ENCODE measurements at regions not wholly inside any gene's neighbourhood (a gene's known extent, or its start where the extent isn't known, plus 50 kb on each side); places are given as distances from the start of the nearest gene placed in this dataset.

DNA sequence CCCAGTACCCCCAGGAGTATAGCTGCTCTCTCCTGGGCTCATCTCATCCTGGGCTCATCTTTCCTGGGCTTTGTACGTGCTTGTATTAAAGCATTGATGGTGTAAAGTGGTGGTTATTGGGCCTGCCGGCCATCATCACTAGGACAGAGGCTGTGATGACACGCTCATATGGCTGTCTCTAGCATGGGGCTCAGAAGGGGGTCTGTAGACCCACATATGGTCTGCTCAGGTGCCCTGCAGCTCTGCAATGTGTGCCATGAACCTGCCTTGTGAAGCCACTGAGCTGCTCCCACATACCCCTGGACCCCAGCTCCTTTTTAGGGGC, 143.4 kb downstream of the CDC5L start:
- TF ChIP-seq, protein P1, sequence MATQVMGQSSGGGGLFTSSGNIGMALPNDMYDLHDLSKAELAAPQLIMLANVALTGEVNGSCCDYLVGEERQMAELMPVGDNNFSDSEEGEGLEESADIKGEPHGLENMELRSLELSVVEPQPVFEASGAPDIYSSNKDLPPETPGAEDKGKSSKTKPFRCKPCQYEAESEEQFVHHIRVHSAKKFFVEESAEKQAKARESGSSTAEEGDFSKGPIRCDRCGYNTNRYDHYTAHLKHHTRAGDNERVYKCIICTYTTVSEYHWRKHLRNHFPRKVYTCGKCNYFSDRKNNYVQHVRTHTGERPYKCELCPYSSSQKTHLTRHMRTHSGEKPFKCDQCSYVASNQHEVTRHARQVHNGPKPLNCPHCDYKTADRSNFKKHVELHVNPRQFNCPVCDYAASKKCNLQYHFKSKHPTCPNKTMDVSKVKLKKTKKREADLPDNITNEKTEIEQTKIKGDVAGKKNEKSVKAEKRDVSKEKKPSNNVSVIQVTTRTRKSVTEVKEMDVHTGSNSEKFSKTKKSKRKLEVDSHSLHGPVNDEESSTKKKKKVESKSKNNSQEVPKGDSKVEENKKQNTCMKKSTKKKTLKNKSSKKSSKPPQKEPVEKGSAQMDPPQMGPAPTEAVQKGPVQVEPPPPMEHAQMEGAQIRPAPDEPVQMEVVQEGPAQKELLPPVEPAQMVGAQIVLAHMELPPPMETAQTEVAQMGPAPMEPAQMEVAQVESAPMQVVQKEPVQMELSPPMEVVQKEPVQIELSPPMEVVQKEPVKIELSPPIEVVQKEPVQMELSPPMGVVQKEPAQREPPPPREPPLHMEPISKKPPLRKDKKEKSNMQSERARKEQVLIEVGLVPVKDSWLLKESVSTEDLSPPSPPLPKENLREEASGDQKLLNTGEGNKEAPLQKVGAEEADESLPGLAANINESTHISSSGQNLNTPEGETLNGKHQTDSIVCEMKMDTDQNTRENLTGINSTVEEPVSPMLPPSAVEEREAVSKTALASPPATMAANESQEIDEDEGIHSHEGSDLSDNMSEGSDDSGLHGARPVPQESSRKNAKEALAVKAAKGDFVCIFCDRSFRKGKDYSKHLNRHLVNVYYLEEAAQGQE (IDR thresholded peaks at IDR 0.05; ENCODE audit: low read depth, low read length) = no peak
- TF ChIP-seq RCOR1 (IDR thresholded peaks at IDR 0.05; ENCODE audit: low read length) (no peak), POLR2AphosphoS5 (IDR thresholded peaks at IDR 0.05; ENCODE audit: low read depth, low read length) (no peak), SIN3A (IDR thresholded peaks at IDR 0.05; ENCODE audit: borderline replicate concordance, low read depth, low read length) (no peak), RAD21 (IDR thresholded peaks at IDR 0.05; ENCODE audit: low read length) (no peak), EZH2phosphoT487 (IDR thresholded peaks at IDR 0.05; ENCODE audit: borderline replicate concordance, low read depth) (no peak), JUND (IDR thresholded peaks at IDR 0.05) (no peak), EP300 (IDR thresholded peaks at IDR 0.05; ENCODE audit: borderline replicate concordance in 1 of 2, low read depth in 1 of 2, low read length in 1 of 2) (no peak)
- TF ChIP-seq, protein P2, sequence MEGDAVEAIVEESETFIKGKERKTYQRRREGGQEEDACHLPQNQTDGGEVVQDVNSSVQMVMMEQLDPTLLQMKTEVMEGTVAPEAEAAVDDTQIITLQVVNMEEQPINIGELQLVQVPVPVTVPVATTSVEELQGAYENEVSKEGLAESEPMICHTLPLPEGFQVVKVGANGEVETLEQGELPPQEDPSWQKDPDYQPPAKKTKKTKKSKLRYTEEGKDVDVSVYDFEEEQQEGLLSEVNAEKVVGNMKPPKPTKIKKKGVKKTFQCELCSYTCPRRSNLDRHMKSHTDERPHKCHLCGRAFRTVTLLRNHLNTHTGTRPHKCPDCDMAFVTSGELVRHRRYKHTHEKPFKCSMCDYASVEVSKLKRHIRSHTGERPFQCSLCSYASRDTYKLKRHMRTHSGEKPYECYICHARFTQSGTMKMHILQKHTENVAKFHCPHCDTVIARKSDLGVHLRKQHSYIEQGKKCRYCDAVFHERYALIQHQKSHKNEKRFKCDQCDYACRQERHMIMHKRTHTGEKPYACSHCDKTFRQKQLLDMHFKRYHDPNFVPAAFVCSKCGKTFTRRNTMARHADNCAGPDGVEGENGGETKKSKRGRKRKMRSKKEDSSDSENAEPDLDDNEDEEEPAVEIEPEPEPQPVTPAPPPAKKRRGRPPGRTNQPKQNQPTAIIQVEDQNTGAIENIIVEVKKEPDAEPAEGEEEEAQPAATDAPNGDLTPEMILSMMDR (IDR thresholded peaks at IDR 0.05) = no peak
- TF ChIP-seq, protein P3, sequence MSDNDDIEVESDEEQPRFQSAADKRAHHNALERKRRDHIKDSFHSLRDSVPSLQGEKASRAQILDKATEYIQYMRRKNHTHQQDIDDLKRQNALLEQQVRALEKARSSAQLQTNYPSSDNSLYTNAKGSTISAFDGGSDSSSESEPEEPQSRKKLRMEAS (IDR thresholded peaks at IDR 0.05; ENCODE audit: low read depth) = no peak
- TF ChIP-seq, protein P4, sequence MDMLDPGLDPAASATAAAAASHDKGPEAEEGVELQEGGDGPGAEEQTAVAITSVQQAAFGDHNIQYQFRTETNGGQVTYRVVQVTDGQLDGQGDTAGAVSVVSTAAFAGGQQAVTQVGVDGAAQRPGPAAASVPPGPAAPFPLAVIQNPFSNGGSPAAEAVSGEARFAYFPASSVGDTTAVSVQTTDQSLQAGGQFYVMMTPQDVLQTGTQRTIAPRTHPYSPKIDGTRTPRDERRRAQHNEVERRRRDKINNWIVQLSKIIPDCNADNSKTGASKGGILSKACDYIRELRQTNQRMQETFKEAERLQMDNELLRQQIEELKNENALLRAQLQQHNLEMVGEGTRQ (IDR thresholded peaks at IDR 0.05; ENCODE audit: borderline replicate concordance, low read depth, low read length) = no peak

All from SK-N-SH (cell line).